HEK293 (cell line): ENCODE measurements at regions not wholly inside any gene's neighbourhood (a gene's known extent, or its start where the extent isn't known, plus 50 kb on each side); places are given as distances from the start of the nearest gene placed in this dataset.

Experiments used
- CTCF ChIA-PET: fragments of 350-600 bp; formaldehyde crosslinking; extraction: SDS; loops from one replicate; lab custom pipeline; 2021; ENCODE audit warnings: antibody characterized with exemption; lab: Yijun Ruan, JAX
- POLR2A ChIA-PET: fragments of 300-600 bp; formaldehyde crosslinking; extraction: SDS; loops from one replicate; lab custom pipeline; 2020; ENCODE audit warnings: antibody characterized with exemption, inconsistent platforms; lab: Yijun Ruan, JAX
- H3K27ac ChIP-seq: fragments of 200-500 bp; sonication (Bioruptor generic); 2 replicates; pipeline ENCODE4 v1.5.1; 2014; ENCODE audit warnings: low read depth, low read length, control low read depth, inconsistent platforms; ENCODE audit errors: extremely low read depth
- H3K36me3 ChIP-seq, 2 experiments: fragments of 200-500 bp in 1 of 2; sonication (Bioruptor generic) in 1 of 2; 1 replicate in 1 of 2; 2 replicates in 1 of 2; pipeline ENCODE4 v1.5.1; 2014 to 2017; ENCODE audit warnings: inconsistent platforms in 2 of 2, low read length in 2 of 2; ENCODE audit not compliant: control insufficient read depth in 2 of 2, insufficient read depth in 1 of 2
- H3K4me1 ChIP-seq: fragments of 200-500 bp; sonication (Bioruptor generic); 2 replicates; pipeline ENCODE4 v1.5.1; 2014; ENCODE audit warnings: mild to moderate bottlenecking, low read length, inconsistent platforms; ENCODE audit not compliant: control insufficient read depth, insufficient read depth
- H3K4me3 ChIP-seq: 2 replicates; pipeline ENCODE4 v1.5.1; 2011; ENCODE audit warnings: low read depth, mild to moderate bottlenecking, control low read depth, low read length, moderate library complexity
- H3K9me3 ChIP-seq: fragments of 200-500 bp; sonication (Bioruptor generic); 2 replicates; pipeline ENCODE4 v1.5.1; 2014; ENCODE audit warnings: low read depth, low read length, inconsistent platforms; ENCODE audit not compliant: control insufficient read depth, insufficient read depth
- GLI4 ChIP-seq: fragments of 450-650 bp; formaldehyde crosslinking; IDR thresholded peaks from 2 replicates; pipeline ENCODE4 v1.5.1; 2016; ENCODE audit warnings: missing biosample characterization, missing genetic modification characterization
- HOXA7 ChIP-seq: sonication (generic); formaldehyde crosslinking; IDR thresholded peaks from 2 replicates; pipeline ENCODE4 v1.8.1; 2022; ENCODE audit warnings: missing genetic modification reagents, borderline replicate concordance
- KLF1 ChIP-seq: fragments of 450-650 bp; formaldehyde crosslinking; IDR thresholded peaks from 2 replicates; pipeline ENCODE4 v1.5.1; 2016; ENCODE audit warnings: missing biosample characterization, missing genetic modification characterization
- KLF10 ChIP-seq: fragments of 450-650 bp; IDR thresholded peaks from 2 replicates; pipeline ENCODE4 v1.5.1; 2018; ENCODE audit warnings: missing biosample characterization, mild to moderate bottlenecking, missing genetic modification characterization
- TSHZ1 ChIP-seq: fragments of 450-650 bp; formaldehyde crosslinking; IDR thresholded peaks from 2 replicates; pipeline ENCODE4 v1.5.1; 2016; ENCODE audit warnings: missing biosample characterization, missing genetic modification characterization, borderline replicate concordance
- ZNF10 ChIP-seq: fragments of 450-650 bp; formaldehyde crosslinking; IDR thresholded peaks from 2 replicates; pipeline ENCODE4 v1.5.1; 2017; ENCODE audit warnings: missing biosample characterization, missing genetic modification characterization
- ZNF169 ChIP-seq: fragments of 450-650 bp; formaldehyde crosslinking; IDR thresholded peaks from 2 replicates; pipeline ENCODE4 v1.5.1; 2016; ENCODE audit warnings: missing biosample characterization, missing genetic modification characterization
- ZNF2 ChIP-seq: fragments of 450-650 bp; formaldehyde crosslinking; IDR thresholded peaks from 2 replicates; pipeline ENCODE4 v1.5.1; 2016; ENCODE audit warnings: missing biosample characterization, missing genetic modification characterization
- ZNF37A ChIP-seq: fragments of 450-650 bp; IDR thresholded peaks from 2 replicates; pipeline ENCODE4 v1.5.1; 2018; ENCODE audit warnings: missing biosample characterization, missing genetic modification characterization
- ZNF404 ChIP-seq: fragments of 450-650 bp; formaldehyde crosslinking; IDR thresholded peaks from 2 replicates; pipeline ENCODE4 v1.5.1; 2017; ENCODE audit warnings: missing biosample characterization, missing genetic modification characterization
- ZNF529 ChIP-seq: fragments of 450-650 bp; formaldehyde crosslinking; IDR thresholded peaks from 2 replicates; pipeline ENCODE4 v1.5.1; 2017; ENCODE audit warnings: missing genetic modification characterization, missing biosample characterization; ENCODE audit not compliant: insufficient replicate concordance
- ZNF530 ChIP-seq: fragments of 450-650 bp; formaldehyde crosslinking; IDR thresholded peaks from 2 replicates; pipeline ENCODE4 v1.5.1; 2016; ENCODE audit warnings: low read depth, missing biosample characterization, missing genetic modification characterization
- ZNF544 ChIP-seq: fragments of 450-650 bp; formaldehyde crosslinking; IDR thresholded peaks from 2 replicates; pipeline ENCODE4 v1.5.0; 2017; ENCODE audit warnings: missing biosample characterization, missing genetic modification characterization
- ZNF548 ChIP-seq: fragments of 450-650 bp; formaldehyde crosslinking; IDR thresholded peaks from 2 replicates; pipeline ENCODE4 v1.5.1; 2016; ENCODE audit warnings: missing biosample characterization, missing genetic modification characterization
- ZNF558 ChIP-seq: fragments of 450-650 bp; formaldehyde crosslinking; IDR thresholded peaks from 2 replicates; pipeline ENCODE4 v1.5.1; 2016; ENCODE audit warnings: missing biosample characterization, missing genetic modification characterization
- ZNF561 ChIP-seq: fragments of 450-650 bp; IDR thresholded peaks from 2 replicates; pipeline ENCODE4 v1.5.1; 2018; ENCODE audit warnings: missing biosample characterization, missing genetic modification characterization, borderline replicate concordance
- ZNF626 ChIP-seq: fragments of 450-650 bp; sonication (Bioruptor Pico); formaldehyde crosslinking; IDR thresholded peaks from 2 replicates; pipeline ENCODE4 v1.5.1; 2018; ENCODE audit warnings: missing biosample characterization, missing genetic modification characterization, inconsistent platforms
- TF ChIP-seq, protein P1 (sequence below): fragments of 450-650 bp; formaldehyde crosslinking; IDR thresholded peaks from 2 replicates; pipeline ENCODE4 v1.5.1; 2016; ENCODE audit warnings: missing biosample characterization, missing genetic modification characterization
- TF ChIP-seq, protein P2 (sequence below): fragments of 450-650 bp; formaldehyde crosslinking; IDR thresholded peaks from 2 replicates; pipeline ENCODE4 v1.5.1; 2016; ENCODE audit warnings: missing biosample characterization, missing genetic modification characterization

- H3K36me3 ChIP-seq = no peaks in the 10 kb centered on the region
- ChIA-PET CTCF (no interaction called here), POLR2A (no interaction called here)
- no peak overlapping the region for H3K4me3 ChIP-seq
- no peaks in the 10 kb centered on the region for H3K9me3 ChIP-seq
- no peaks in the 10 kb centered on the region for H3K4me1 ChIP-seq
- no peak overlapping the region for H3K27ac ChIP-seq
- no peak for TF ChIP-seq ZNF561 (tag by site-specific recombination)
- TF ChIP-seq ZNF2 (tag by site-specific recombination) = no peak
- no peak for TF ChIP-seq ZNF10 (tag by site-specific recombination)
- TF ChIP-seq, protein P1, sequence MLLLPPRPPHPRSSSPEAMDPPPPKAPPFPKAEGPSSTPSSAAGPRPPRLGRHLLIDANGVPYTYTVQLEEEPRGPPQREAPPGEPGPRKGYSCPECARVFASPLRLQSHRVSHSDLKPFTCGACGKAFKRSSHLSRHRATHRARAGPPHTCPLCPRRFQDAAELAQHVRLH (tag by site-specific recombination) = no peak
- TF ChIP-seq ZNF37A (tag by site-specific recombination) = no peak
- TF ChIP-seq ZNF169 (tag by site-specific recombination) = no peak
- TF ChIP-seq ZNF529 (tag by site-specific recombination) = no peak
- no peak for TF ChIP-seq ZNF548 (tag by site-specific recombination)
- TF ChIP-seq, protein P2, sequence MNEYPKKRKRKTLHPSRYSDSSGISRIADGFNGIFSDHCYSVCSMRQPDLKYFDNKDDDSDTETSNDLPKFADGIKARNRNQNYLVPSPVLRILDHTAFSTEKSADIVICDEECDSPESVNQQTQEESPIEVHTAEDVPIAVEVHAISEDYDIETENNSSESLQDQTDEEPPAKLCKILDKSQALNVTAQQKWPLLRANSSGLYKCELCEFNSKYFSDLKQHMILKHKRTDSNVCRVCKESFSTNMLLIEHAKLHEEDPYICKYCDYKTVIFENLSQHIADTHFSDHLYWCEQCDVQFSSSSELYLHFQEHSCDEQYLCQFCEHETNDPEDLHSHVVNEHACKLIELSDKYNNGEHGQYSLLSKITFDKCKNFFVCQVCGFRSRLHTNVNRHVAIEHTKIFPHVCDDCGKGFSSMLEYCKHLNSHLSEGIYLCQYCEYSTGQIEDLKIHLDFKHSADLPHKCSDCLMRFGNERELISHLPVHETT (tag by site-specific recombination) = no peak
- no peak for TF ChIP-seq KLF10 (tag by site-specific recombination)
- TF ChIP-seq, all 188 proteins: peak for 0
These were observed 58.9 kb downstream of the OR5AK2 start for GRCh38 chr11:57047610-57048009.

DNA sequence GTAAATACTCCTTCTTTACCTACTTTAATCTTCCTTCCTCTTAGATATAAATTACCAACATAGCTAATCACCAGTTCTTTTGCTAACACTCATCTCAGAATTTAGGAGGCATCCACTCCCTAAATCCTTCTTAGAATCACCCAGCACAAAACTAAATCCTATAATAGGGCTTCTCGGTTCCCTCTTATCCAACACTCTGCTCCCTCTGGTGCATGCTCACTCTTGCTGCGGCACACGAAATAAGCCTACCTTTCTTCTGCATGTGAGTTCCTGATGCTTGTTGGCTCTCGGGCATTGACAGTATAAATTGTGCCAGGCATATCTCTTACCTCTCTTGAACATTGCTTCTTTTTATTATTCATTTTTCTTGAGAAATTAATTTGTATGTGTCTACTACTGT lies 61.0 kb downstream of the OR5AK2 start:
- H3K27ac ChIP-seq = no peak overlapping the region
- no peaks in the 10 kb centered on the region for H3K36me3 ChIP-seq
- TF ChIP-seq KLF1 (tag by site-specific recombination) (no peak), ZNF626 (tag by site-specific recombination) (no peak), ZNF404 (tag by site-specific recombination) (no peak), ZNF530 (tag by site-specific recombination) (no peak), ZNF558 (tag by site-specific recombination) (no peak), ZNF529 (tag by site-specific recombination) (no peak), ZNF2 (tag by site-specific recombination) (no peak), TSHZ1 (tag by site-specific recombination) (no peak), GLI4 (tag by site-specific recombination) (no peak), ZNF544 (tag by site-specific recombination) (no peak), HOXA7 (no peak)
- TF ChIP-seq, protein P1 (tag by site-specific recombination) = no peak
- ChIA-PET CTCF (no interaction called here), POLR2A (no interaction called here)
- no peaks in the 10 kb centered on the region for H3K9me3 ChIP-seq
- H3K4me1 ChIP-seq = no peaks in the 10 kb centered on the region
- H3K4me3 ChIP-seq = no peak overlapping the region
